ENCODE measurements at regions not wholly inside any gene's neighbourhood (a gene's known extent, or its start where the extent isn't known, plus 50 kb on each side); places are given as distances from the start of the nearest gene placed in this dataset.

DNA sequence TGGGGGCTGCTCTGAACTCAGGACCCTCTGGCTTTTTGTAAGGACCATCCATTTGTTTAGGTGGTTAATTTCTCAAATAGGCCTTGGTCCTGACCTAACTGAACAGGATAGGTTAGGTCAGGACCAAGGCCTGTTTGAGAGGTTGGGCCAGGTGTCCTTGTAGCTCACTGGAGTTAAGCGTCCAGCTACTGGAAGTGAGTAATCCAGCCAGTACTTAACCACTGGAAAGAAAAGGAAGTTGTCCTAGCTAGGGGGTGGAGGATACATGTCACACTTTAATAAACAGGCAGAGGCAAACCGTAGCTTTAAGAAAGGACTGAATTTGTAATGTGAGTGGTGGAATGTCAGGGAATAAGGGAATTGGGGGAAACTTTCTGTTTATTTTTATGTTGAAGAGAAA is 96.0 kb downstream of the GPR85 start:
- Histone ChIP-seq H3K36me3 (ENCODE audit: control insufficient read depth in 2 of 3, insufficient read depth in 3 of 3, low read length in 3 of 3) (no peaks in the 10 kb centered on the region), H3K4me3 (ENCODE audit: low read length in 3 of 3) (no peak overlapping the region), H3K27me3 (ENCODE audit: control insufficient read depth, insufficient read depth, low read length) (no peaks in the 10 kb centered on the region), H3K4me1 (ENCODE audit: control insufficient read depth in 2 of 3, insufficient read depth in 2 of 3, low read depth in 1 of 3, low read length in 3 of 3) (no peaks in the 10 kb centered on the region), H3K9me3 (ENCODE audit: control insufficient read depth in 2 of 3, insufficient read depth in 1 of 3, low read length in 3 of 3) (no peaks in the 10 kb centered on the region), H3K27ac (ENCODE audit: low read depth in 2 of 2, low read length in 2 of 2) (no peak overlapping the region), H3K9ac (ENCODE audit: low read length in 3 of 3) (no peak overlapping the region)
- intact Hi-C loops (cut with DNase I) = no loop called here
- no peak for FAIRE-seq
- TF ChIP-seq, protein P1, sequence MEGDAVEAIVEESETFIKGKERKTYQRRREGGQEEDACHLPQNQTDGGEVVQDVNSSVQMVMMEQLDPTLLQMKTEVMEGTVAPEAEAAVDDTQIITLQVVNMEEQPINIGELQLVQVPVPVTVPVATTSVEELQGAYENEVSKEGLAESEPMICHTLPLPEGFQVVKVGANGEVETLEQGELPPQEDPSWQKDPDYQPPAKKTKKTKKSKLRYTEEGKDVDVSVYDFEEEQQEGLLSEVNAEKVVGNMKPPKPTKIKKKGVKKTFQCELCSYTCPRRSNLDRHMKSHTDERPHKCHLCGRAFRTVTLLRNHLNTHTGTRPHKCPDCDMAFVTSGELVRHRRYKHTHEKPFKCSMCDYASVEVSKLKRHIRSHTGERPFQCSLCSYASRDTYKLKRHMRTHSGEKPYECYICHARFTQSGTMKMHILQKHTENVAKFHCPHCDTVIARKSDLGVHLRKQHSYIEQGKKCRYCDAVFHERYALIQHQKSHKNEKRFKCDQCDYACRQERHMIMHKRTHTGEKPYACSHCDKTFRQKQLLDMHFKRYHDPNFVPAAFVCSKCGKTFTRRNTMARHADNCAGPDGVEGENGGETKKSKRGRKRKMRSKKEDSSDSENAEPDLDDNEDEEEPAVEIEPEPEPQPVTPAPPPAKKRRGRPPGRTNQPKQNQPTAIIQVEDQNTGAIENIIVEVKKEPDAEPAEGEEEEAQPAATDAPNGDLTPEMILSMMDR (IDR thresholded peaks at IDR 0.05; ENCODE audit: borderline replicate concordance, extremely low read depth, insufficient read depth) = no peak
- no peak for DNase-seq

DNA sequence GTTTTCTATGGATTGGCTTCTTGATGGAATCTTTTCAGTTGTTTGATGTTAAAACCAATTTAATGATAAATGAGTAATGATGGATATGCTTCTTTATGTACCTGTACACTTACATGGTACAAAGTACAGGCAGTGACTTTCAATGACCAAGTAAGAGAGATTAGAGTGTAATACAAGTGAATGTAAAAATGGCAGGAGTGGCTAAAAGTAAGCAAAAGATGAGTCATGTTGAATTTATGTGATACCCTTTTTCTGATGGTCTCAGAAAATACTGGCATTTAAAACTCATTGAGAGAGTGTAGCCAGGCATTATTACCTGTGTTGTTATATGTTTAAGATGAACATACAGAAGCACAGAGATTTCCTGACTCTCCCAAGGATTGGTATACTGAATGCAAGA is 97.1 kb downstream of the GPR85 start:
- FAIRE-seq = no peak

GRCh38 chr7:112987171-112987570 is 99.5 kb downstream of the GPR85 start:
- no peak overlapping the region for H3K4me3 ChIP-seq (ENCODE audit: low read length in 3 of 3)
- intact Hi-C loops (cut with DNase I) = no loop called here
- H3K9ac ChIP-seq (ENCODE audit: low read length in 3 of 3) = no peak overlapping the region
- no peaks in the 10 kb centered on the region for H3K9me3 ChIP-seq (ENCODE audit: control insufficient read depth in 2 of 3, insufficient read depth in 1 of 3, low read length in 3 of 3)
- FAIRE-seq = no peak
- H3K27me3 ChIP-seq (ENCODE audit: control insufficient read depth, insufficient read depth, low read length) = no peaks in the 10 kb centered on the region
- no peaks in the 10 kb centered on the region for H3K4me1 ChIP-seq (ENCODE audit: control insufficient read depth in 2 of 3, insufficient read depth in 2 of 3, low read depth in 1 of 3, low read length in 3 of 3)
- H3K36me3 ChIP-seq (ENCODE audit: control insufficient read depth in 2 of 3, insufficient read depth in 3 of 3, low read length in 3 of 3) = no peaks in the 10 kb centered on the region
- H3K27ac ChIP-seq (ENCODE audit: low read depth in 2 of 2, low read length in 2 of 2) = no peak overlapping the region
- TF ChIP-seq, protein P1 (IDR thresholded peaks at IDR 0.05; ENCODE audit: borderline replicate concordance, extremely low read depth, insufficient read depth) = no peak
- DNase-seq = no peak

More for the DNA sequence above, 97.1 kb downstream of the GPR85 start:
- Histone ChIP-seq H3K27ac (ENCODE audit: low read depth in 2 of 2, low read length in 2 of 2) (no peak overlapping the region), H3K9ac (ENCODE audit: low read length in 3 of 3) (no peak overlapping the region), H3K4me3 (ENCODE audit: low read length in 3 of 3) (no peak overlapping the region), H3K4me1 (ENCODE audit: control insufficient read depth in 2 of 3, insufficient read depth in 2 of 3, low read depth in 1 of 3, low read length in 3 of 3) (no peaks in the 10 kb centered on the region), H3K9me3 (ENCODE audit: control insufficient read depth in 2 of 3, insufficient read depth in 1 of 3, low read length in 3 of 3) (no peaks in the 10 kb centered on the region), H3K27me3 (ENCODE audit: control insufficient read depth, insufficient read depth, low read length) (no peaks in the 10 kb centered on the region), H3K36me3 (ENCODE audit: control insufficient read depth in 2 of 3, insufficient read depth in 3 of 3, low read length in 3 of 3) (no peaks in the 10 kb centered on the region)
- no peak for DNase-seq
- TF ChIP-seq, protein P1 (IDR thresholded peaks at IDR 0.05; ENCODE audit: borderline replicate concordance, extremely low read depth, insufficient read depth) = no peak
- intact Hi-C loops (cut with DNase I) = no loop called here

All from kidney (tissue), 13 donors.